Skin epidermis (tissue), 12 donors: ENCODE measurements at regions not wholly inside any gene's neighbourhood (a gene's known extent, or its start where the extent isn't known, plus 50 kb on each side); places are given as distances from the start of the nearest gene placed in this dataset.

Source experiments
- H3K27ac ChIP-seq, 21 experiments: fragments of 200-600 bp; sonication (generic) in 11 of 21; one replicate each; pipeline ENCODE4 v1.5.0; 2020; ENCODE audit warnings: mild to moderate bottlenecking in 3 of 21, inconsistent platforms in 2 of 21, moderate library complexity in 2 of 21
- H3K4me3 ChIP-seq, 7 experiments: fragments of 200-600 bp; sonication (generic) in 2 of 7; one replicate each; pipeline ENCODE4 v1.5.0; 2020; ENCODE audit warnings: inconsistent platforms in 2 of 7, mild to moderate bottlenecking in 2 of 7, moderate library complexity in 1 of 7

DNA sequence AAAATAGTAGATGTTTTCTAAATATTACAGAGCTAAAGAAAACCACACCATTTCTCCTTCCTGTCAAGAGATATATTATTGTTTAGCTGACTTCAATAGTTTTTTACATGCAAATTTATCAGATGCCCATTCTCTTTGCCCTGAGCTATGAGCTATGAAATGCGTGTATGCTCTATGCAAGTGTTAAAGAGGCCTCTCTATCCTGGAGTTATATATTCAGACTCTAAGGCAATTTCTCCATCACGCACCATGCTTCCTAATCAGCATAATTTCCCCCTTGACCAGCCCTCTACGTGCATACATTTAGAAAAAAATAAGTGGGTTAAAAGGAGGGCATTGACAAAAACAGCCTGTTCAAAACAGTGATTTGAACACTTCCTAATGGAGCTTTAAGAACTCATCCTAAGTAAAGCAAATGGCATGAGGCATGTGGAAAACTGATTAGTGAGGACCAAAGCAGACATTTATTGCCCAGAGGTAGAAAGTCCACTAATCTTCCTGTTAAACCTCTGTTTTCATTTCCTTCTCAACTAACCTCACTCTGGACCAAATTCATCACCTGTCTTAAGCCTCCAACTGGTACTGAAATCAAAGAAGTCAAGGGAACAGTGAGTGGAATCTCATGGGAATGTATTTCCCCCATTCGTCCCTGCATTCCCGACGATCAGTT lies 565.8 kb upstream of the PKN2 start:
- Histone ChIP-seq H3K4me3 (no peak overlapping the region), H3K27ac (no peak overlapping the region)

DNA sequence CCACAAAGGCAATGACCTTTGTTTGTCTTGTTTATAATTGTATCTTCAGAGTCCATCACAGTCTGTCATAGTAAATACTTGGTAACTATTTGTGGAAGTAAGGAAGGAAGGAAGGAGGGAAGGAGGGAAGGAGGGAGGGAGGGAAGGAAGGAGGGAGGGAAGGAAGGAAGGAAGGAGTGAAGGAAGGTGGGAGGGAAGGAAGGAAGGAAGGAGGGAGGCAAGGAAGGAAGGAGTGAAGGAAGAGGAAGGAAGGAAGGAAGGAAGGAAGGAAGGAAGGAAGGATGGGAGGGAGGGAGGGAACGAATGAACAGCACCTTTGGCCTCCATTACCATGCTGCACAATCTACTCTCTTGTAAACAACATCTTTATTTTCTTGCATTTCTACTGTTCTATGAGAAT lies 559.5 kb upstream of the PKN2 start:
- H3K4me3 ChIP-seq, result no peak overlapping the region
- no peak overlapping the region for H3K27ac ChIP-seq

DNA sequence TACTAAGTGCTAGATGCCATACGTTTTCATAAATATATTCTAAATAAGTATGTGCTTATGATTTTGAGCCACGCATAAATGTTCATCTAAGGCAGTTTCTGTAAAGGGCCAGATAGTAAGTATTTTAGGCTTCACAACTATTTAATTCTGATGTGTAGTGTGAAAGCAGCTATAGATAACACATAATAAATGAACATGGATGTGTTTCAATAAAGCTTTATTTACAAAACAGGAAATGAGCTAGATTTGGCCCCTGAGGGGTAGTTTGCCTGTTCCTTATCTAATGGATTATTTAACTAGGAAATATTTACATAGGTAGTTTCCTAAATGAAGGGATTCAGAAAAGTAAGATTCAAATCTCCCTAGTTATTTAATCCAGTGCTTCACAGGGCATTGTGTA lies 557.6 kb upstream of the PKN2 start:
- Histone ChIP-seq H3K27ac (no peak overlapping the region), H3K4me3 (no peak overlapping the region)

DNA sequence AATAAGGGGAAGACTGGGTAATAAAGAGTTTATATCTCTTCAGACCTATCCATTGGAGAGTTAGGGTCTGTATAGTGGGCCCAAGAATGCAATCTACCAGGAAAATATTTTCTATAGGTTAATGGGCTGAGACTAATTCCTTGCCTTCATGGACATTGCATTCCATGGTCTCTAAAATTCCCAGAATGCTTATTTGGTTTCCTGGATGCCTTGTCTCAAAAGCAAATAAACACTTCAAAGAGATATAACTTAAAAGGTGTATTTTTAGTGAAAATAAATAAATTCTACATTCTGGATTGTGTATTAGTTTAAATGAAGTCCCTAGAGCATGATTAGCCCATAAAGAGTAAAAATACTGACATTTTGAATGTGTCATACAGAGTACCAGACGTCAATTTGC lies 550.1 kb upstream of the PKN2 start:
- no peak overlapping the region for H3K4me3 ChIP-seq
- H3K27ac ChIP-seq, result no peak overlapping the region

DNA sequence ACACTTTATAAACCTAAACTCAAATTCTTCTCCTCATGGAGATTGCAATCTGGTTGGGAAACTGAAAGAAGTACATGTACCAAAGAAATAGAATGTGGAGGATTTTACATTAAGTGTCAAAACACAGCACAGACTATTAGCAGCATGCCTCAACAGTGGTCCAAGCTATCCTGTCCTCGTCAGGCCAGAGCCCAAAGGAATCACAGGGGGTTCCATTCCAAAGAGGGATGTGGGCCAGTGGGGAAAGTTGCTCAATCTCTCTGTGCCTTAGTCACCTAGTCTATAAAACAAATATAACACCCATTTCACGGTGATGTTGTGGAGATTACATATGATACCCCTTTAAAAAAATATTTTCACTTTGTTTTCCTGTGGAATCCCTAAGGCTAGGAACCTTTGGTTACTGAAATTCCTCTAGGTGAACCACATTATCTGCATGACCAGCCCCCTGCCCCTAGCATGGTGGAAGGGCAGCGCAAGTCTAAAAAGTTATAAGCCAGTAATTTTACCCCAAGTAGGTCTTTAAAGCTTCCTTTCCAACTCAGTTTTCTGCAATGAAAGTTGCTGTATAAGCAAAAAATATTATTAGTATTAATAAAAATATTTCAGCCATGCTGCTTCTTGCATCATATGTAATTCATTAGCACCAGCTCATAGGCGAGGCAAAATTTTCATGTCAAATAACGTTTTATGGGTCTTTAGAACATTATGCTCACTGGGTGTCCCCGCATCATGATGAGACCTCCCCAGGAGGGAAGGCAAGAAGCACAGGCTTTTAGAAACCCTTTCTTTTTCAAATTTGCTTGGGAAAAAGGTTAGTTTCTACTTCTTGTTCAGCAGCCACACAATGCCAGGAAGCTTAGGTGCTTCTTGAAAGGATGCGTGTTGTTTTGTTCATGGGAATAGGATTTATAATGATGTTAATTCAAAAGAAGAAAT lies 548.8 kb upstream of the PKN2 start:
- no peak overlapping the region for H3K4me3 ChIP-seq
- no peak overlapping the region for H3K27ac ChIP-seq

DNA sequence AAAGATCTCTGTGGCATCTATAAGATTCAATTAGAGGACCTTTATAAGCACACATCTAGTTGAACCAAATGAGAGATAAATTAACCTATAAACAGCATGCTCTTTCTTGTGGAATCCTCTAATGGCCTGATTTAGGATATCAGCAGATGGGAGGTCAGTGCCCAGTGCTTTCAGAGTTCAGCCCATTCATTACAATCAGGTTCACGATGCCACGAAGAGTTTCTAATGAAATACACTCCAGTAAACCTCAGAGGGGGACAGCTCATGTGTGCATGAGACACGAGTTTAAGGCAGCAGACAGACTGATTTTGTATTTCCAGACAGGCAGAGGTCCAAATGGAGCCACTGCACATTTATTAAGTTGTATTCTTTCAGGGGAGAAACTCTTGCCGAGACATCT lies 544.4 kb upstream of the PKN2 start:
- H3K4me3 ChIP-seq, result no peak overlapping the region
- no peak overlapping the region for H3K27ac ChIP-seq

DNA sequence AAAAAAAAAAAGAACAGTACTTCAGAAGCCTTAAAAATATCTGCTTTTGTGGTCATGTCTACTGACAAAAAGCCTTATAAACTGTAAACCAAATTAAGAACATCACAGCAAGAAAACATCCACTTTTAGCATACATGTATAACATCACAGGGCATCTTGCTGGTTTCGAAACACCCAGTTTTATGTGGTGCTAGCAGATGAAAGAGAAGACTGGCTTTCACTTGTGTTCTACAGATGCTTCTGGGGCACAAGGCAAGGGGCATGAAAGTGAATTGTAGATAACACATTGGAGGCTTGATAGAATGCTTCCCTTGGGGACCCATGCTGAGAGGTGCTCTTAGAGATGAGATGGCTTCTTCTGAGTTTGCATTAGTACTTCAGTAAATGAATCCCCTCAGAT lies 543.7 kb upstream of the PKN2 start:
- no peak overlapping the region for H3K4me3 ChIP-seq
- no peak overlapping the region for H3K27ac ChIP-seq

DNA sequence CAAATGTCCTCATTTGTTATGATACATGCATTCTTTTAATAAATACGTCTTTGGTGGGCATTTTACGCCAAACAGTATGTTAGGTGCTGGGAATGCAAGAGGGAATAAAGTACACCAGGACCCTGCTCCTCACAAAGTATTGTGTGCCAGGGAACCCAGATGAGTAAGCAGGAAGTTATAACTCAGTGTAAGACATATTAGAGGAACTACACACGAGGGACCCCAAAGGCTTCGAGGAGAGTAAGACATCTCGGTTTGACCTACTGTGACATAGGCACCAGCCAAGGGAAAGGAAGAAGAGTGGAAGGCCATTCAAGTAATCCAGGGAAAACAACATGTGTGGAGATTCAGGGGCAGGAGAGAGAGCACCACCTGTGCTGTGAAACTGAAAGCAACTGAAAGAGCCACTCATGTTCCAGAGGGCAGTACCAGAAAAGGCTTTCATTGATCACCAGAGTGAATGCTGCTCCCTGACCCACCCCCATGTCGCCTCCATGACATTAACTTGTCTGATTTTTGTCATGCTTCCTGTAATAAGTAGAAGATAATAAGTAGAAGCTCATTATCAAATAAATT lies 542.5 kb upstream of the PKN2 start:
- H3K4me3 ChIP-seq, result no peak overlapping the region

DNA sequence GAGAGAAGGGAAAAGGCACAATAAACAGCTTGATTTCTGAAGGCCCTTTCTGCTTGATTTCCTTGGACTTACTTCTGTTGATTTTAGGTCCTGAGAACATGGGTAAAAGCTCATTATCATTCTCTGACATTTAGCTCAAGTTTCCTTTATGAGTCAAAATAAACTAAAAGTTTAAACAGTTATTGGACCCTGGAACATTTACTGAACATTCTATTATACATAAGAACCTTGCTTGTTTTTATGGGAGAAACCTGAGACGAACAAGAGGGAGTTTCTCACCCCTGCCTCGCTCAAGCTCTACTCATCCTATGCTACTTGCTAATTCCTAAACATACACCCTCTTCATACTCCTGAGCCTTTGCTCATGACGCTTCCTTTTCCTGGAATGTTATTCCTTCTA lies 538.3 kb upstream of the PKN2 start:
- H3K27ac ChIP-seq, result no peak overlapping the region
- no peak overlapping the region for H3K4me3 ChIP-seq

More for the DNA sequence above, 542.5 kb upstream of the PKN2 start:
- H3K27ac ChIP-seq, result no peak overlapping the region

DNA sequence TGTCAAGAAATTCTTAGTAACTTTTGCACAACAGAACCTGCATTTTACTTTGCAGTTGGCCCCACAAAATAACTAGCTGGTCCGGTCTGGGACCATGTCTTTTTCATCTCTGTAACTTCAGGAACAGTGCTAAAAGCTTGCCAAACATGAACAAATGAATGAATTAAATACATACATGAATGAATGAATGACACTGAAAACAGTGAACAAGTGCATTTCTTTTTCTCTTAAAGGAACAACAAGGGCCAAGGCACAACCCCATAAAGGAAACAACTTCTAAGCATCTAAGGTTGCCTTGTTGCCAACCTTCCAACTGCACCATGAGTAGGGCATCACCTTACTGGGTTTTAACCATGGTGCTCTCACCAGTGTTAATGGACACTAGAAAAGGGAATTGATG lies 534.4 kb upstream of the PKN2 start:
- Histone ChIP-seq H3K4me3 (no peak overlapping the region), H3K27ac (no peak overlapping the region)

DNA sequence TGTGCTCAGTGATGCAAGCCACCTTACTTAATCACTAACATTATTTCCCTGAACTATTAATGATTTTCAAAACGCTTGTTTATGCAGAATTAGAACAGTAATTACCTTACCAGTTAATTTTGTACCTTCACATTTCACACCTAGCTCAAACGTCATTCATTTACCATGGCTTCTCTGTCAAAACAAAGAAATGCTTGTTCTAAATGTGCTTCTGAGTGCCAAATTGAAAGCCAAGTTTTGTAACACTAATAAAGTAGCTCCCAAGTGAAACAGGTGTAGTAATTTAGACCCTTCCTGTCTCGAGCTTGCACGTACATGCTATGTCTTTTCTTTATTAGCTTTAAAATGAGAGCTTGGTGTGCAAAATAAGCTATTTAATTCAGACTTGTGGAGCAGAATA lies 533.7 kb upstream of the PKN2 start:
- H3K27ac ChIP-seq, result no peak overlapping the region
- no peak overlapping the region for H3K4me3 ChIP-seq

DNA sequence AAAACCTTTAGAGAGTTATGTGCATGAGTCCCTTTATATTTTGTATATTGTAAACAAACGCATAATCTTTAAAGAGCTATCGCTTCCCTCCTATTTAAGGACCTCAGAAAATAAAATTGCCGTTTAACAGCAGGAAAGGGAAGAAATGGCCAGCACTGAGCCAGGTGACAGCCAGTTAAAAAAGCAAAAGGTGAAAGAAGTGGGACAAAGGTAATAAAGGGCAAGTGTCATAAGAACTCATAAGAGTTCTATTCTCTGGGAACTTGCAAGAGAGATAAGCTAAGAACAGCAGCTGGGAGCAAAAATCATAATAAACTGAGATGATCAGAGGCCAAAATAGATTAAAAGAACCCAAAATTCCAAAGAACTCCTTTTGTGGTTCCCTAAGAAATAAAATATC lies 520.9 kb upstream of the PKN2 start:
- Histone ChIP-seq H3K27ac (no peak overlapping the region), H3K4me3 (no peak overlapping the region)

DNA sequence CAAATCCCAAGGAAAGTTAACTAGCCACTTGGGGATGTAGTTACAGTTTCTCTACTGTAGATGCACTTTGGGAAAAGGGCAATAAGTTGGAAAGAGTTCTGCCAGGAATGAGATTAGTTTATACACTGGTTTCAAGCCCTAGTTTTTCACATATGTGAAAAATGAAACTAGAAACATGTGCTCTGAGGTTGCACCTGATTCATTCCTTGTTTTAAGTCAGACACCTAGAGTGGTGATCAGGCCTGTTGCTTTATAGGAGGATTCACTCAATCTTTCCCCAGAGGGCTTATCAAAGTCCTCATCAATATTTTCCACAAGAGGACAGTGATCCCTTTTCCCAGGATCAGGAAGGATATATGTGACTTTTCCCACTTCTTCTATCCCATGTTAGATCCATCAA lies 515.9 kb upstream of the PKN2 start:
- Histone ChIP-seq H3K4me3 (no peak overlapping the region), H3K27ac (no peak overlapping the region)

DNA sequence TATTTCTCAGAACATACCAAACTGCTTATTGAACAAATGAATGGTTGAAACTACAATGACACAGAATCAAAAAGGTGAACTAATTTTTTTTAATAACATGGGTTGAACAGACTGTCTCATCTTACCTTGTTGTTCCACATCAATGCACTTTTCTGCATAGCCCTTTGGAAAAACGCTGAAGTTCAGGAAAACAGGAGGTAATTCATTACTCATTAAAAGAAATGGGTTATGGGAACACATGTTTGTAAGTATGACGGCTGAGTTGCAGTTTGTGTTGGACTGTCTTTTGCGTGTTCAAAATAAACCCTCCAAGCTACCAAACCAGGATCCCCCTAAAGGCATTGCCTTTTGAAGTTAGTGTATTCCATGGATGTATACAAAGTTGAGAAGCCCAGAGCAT lies 514.9 kb upstream of the PKN2 start:
- no peak overlapping the region for H3K27ac ChIP-seq
- no peak overlapping the region for H3K4me3 ChIP-seq

DNA sequence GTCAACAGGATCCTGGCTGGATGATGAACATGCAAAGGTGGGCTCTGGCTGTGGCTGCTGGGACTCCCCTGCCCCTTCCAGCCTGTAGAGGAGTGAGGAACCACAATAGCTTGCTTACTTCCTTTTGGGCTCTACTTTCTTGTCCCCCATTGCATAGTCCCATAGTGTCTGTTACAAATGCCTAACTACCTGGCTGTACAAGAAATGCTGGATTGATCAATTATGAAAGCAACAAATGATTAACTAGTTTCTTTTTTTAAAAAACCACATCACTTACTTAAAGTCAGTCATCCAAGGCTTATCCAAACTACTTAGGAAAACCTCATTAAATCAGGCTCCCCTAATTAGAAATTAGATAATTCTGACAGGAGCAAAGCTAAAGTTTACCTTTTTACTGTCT lies 514.1 kb upstream of the PKN2 start:
- H3K4me3 ChIP-seq, result no peak overlapping the region
- H3K27ac ChIP-seq, result no peak overlapping the region

DNA sequence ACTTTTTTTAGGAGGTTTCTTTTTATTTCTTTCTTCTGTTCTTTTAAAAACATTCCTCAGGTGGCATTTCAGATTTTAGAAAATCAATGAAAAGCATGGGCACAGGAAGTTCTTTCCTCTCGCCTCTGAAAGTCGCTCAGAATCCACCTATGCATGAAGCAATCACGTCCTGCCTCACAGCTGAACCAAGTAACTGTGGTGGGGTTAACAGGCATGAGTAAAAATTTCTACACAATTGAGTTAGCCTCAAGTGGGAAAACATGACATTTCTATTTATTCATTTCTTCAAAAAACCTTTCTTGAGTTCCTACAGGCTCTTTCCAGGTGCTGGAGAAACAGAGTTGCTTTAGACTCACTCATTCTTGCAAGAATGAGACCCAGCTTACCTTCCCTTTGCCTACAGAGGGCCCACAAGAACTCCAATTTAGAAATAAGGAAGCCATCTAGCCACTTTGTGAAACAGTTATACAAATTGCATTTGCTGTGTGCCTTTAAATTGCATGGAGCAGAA lies 508.9 kb upstream of the PKN2 start:
- no peak overlapping the region for H3K27ac ChIP-seq
- H3K4me3 ChIP-seq, result no peak overlapping the region

DNA sequence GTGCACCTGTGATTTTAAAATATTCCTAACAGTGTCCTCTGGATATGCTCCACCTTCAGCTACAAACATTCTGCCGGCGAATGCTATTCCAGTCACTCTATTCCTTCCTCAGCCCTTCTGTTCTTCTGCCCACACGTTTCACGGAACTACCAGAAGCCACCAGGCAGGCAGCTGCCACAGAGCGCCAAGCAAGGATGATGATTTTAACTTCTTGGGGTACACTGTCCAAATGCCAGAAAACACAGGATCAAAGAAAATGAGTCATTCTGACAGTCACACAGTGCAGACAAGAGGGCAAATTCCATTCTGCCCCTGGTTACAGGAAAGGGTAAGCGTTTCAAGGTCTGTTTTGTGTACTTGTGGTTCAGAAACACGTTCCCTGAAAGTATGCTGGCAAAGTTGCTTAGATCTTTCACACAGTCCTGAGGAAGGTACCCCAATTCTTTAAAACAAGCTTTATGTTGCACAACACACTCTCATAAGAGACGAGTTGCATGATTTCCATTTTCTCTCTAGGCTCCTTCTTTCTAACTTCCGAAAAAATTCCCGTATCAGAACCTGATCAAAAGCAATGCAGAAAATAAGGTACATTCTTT lies 508.3 kb upstream of the PKN2 start:
- Histone ChIP-seq H3K4me3 (no peak overlapping the region), H3K27ac (no peak overlapping the region)

DNA sequence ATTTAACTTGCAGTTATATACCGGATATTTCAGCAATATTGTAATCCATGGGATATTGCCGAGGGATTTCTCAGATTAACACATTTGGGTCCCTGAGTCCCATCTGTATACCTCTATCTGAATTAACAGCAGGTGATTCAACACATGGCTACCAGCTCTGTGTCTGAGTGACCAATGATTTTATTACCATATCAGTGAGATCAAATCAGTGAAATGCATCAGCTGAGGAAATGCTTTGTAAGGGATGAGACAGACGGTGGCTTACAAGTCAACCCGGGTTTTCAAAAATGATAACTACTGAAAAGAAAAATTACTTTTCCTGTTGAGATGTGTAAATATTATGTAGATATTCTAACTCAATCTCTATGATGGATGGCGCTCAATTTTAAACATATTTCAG lies 504.1 kb upstream of the PKN2 start:
- Histone ChIP-seq H3K4me3 (no peak overlapping the region), H3K27ac (no peak overlapping the region)

DNA sequence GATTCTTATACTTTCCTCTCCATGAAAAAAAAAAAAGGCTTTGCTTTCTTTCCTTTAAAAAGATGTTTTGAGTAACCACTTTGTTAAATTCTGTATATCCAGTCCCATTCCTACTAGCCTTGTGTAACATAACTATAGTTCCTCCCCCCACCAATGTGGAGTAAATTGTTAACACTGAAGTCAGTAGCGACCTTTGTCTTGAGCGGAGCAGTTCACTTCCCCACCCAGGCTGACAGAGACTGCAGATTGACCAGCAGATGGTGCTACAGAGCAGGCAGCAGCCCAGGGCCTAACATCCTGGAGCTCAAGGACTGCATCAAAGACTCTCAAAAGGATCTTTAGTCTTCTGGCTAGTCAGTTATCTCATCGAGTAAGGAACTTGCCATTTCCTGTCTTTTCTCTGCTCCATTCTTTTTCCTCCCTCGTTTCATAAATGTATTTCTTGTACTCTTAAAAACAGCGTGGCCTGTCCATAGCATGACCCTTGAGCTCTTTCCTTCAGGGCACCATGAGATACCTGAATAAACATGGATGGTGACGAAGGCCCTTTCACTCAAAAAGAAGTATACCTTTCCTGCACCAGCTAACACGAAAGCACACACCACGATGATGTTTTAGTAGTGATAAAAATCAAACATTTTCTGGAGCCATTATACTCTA lies 503.5 kb upstream of the PKN2 start:
- Histone ChIP-seq H3K27ac (no peak overlapping the region), H3K4me3 (no peak overlapping the region)

DNA sequence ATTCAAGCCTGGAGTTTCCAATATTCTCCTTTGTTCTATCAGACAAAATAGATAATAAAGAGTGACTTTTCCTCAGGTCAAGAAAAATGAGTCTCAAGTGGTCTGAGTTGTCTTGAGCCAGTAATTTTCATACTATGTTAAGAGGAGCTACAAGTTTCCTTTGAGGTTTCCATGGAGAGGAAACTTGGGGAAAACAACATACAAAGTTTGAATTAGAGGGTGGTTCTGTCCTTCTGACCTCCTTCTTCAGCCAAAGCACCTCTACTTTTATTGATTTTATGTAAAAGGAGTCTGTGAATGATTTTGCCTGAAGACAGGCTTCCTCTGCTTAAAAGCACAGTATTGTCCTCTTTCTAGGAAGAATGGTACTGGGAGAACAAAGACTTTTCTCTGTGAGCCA lies 497.2 kb upstream of the PKN2 start:
- Histone ChIP-seq H3K27ac (no peak overlapping the region), H3K4me3 (no peak overlapping the region)
